ENCODE measurements at regions not wholly inside any gene's neighbourhood (a gene's known extent, or its start where the extent isn't known, plus 50 kb on each side); places are given as distances from the start of the nearest gene placed in this dataset.
"Not testable (repeated sequence)": the region's sequence is repeated elsewhere in the genome, so short reads cannot be mapped to it uniquely, and the experiment has no call there.

GRCh38 chr1:157334041-157334440 is 195.8 kb upstream of the ETV3 start:
- no peak for DNase-seq (ENCODE audit: low read depth)
- TF ChIP-seq, protein P1, sequence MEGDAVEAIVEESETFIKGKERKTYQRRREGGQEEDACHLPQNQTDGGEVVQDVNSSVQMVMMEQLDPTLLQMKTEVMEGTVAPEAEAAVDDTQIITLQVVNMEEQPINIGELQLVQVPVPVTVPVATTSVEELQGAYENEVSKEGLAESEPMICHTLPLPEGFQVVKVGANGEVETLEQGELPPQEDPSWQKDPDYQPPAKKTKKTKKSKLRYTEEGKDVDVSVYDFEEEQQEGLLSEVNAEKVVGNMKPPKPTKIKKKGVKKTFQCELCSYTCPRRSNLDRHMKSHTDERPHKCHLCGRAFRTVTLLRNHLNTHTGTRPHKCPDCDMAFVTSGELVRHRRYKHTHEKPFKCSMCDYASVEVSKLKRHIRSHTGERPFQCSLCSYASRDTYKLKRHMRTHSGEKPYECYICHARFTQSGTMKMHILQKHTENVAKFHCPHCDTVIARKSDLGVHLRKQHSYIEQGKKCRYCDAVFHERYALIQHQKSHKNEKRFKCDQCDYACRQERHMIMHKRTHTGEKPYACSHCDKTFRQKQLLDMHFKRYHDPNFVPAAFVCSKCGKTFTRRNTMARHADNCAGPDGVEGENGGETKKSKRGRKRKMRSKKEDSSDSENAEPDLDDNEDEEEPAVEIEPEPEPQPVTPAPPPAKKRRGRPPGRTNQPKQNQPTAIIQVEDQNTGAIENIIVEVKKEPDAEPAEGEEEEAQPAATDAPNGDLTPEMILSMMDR (IDR thresholded peaks at IDR 0.05; ENCODE audit: insufficient read depth, low read depth, low read length, missing control alignments), result no peak

GRCh38 chr1:157330177-157330576 is 192.0 kb upstream of the ETV3 start:
- not testable (repeated sequence) for DNase-seq (ENCODE audit: low read depth); H3K4me3 ChIP-seq (ENCODE audit: low read depth, low read length)

More at GRCh38 chr1:157334041-157334440, 195.8 kb upstream of the ETV3 start:
- H3K4me3 ChIP-seq (ENCODE audit: low read depth, low read length), result no peak overlapping the region

DNA sequence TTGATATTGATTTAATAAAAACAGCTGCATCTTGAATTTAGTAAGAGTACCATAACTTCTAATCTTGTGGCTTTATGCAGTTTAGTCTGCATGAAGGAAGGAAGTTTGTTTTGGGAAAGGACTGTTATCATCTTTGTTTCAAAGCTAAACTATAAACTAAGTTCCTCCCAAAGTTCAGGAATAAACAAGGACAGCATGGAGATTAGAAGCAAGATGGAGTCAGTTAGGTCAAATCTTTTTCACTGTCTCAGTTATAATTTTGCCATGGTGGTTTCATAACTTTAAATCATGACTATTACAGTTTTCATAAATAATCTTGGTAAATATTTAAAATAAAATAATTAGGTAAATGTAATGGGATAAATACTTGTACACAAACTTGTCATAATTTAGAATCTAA is 189.9 kb upstream of the ETV3 start:
- not testable (repeated sequence) for H3K4me3 ChIP-seq (ENCODE audit: low read depth, low read length); DNase-seq (ENCODE audit: low read depth)

DNA sequence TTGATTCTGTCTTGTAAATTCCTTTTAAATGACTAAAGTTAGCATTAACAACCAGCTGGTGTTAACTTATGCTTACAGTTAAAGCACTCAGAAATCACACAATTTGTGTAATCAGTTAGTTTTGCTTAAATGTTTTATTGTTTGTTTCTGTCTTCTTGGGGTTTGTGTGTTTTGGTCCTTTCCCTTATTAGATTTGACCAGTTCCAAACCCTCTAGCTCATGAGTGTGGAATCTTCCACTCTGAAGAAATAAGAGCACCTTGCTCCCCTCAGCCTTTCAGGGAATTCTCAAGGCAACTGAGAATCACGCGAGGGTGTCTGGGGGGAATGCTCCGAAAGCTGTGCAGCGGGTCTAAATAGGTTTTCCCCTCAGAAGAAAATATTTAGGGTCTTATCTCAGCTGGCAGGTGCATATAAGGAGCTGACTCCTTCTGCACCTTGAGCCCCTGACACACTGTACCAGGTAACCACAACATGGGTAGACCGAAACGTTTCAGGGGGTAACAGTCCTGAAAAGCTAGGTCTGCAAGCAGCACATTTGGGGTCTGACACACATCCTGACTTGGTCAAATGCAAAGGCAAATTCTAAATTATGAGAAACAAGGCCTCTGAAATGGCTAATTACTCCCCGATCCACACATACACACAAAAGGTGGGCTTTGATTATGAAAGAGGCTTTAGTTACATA is 188.1 kb upstream of the ETV3 start:
- no peak overlapping the region for H3K4me3 ChIP-seq (ENCODE audit: low read depth, low read length)
- no peak for DNase-seq (ENCODE audit: low read depth)
- TF ChIP-seq, protein P1 (IDR thresholded peaks at IDR 0.05; ENCODE audit: insufficient read depth, low read depth, low read length, missing control alignments), result no peak

DNA sequence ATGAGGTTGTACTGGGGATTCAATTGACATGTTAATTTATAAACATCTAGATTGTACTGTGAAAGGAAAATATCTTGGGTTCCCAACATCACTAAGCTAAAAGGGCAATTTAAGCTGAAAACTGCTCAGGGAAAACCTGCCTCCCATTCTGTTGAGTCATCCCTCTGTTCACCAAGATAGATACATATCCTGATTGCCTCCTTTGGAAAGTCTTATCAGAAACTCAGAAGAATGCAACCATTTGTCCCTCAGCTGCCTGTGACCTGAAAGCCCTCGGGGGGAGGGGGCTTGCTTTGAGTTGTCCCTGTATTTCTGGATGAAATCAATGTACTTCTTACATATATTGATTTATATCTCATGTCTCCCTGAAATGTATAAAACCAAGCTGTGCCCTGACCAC is 187.0 kb upstream of the ETV3 start:
- TF ChIP-seq, protein P1 (IDR thresholded peaks at IDR 0.05; ENCODE audit: insufficient read depth, low read depth, low read length, missing control alignments), result no peak
- no peak for DNase-seq (ENCODE audit: low read depth)
- no peak overlapping the region for H3K4me3 ChIP-seq (ENCODE audit: low read depth, low read length)

GRCh38 chr1:157321972-157322371 is 183.8 kb upstream of the ETV3 start:
- H3K4me3 ChIP-seq (ENCODE audit: low read depth, low read length); DNase-seq (ENCODE audit: low read depth): not testable (repeated sequence)

DNA sequence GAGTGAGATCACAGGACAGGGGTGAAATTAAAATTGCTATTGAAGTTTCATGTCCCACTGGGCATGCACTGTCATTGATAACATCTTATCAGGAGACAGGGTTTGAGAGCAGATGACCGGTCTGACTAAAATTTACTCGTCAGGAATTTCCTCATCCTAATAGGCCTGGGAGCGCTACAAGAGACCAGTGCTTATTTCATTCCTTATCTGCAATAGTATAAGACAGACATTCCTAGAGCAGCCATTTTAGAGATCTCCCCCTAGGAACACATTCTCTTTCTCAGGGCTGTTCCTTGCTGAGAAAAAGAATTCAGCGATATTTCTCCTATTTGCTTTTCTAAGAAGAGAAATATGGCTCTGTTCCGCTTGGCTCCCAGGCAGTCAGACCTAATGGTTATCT is 181.4 kb upstream of the ETV3 start:
- TF ChIP-seq, protein P1 (IDR thresholded peaks at IDR 0.05; ENCODE audit: insufficient read depth, low read depth, low read length, missing control alignments), result no peak
- no peak for DNase-seq (ENCODE audit: low read depth)
- H3K4me3 ChIP-seq (ENCODE audit: low read depth, low read length), result no peak overlapping the region

DNA sequence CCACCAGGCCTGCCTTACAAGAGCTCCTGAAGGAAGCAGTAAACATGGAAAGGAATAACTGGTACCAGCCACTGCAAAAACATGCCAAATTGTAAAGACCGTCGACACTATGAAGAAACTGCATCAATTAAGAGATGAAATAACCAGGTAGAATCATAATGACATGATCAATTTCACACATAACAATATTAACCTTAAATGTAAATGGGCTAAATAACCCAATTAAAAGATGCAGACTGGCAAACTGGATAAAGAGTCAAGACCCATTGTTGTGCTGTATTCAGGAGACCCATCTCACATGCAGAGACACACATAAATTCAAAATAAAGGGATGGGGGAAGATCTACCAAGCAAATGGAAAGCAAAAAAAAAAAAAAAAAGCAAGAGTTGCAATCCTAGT is 179.0 kb upstream of the ETV3 start:
- not testable (repeated sequence) for DNase-seq (ENCODE audit: low read depth)

GRCh38 chr1:157315544-157315943 is 177.3 kb upstream of the ETV3 start:
- no peak overlapping the region for H3K4me3 ChIP-seq (ENCODE audit: low read depth, low read length)
- TF ChIP-seq, protein P1 (IDR thresholded peaks at IDR 0.05; ENCODE audit: insufficient read depth, low read depth, low read length, missing control alignments), result no peak
- DNase-seq (ENCODE audit: low read depth), result no peak

More for the DNA sequence above, 179.0 kb upstream of the ETV3 start:
- not testable (repeated sequence) for H3K4me3 ChIP-seq (ENCODE audit: low read depth, low read length)

Measured in GM12865 (cell line).